Muscle of leg (tissue), 3 donors: ENCODE measurements at regions not wholly inside any gene's neighbourhood (a gene's known extent, or its start where the extent isn't known, plus 50 kb on each side); places are given as distances from the start of the nearest gene placed in this dataset.

Experiments used
- DNase-seq: peaks from one replicate; pipeline ENCODE4 v3.0.0; 2013
- H3K27ac ChIP-seq: one replicate; pipeline ENCODE4 v1.5.1; 2013; ENCODE audit warnings: mild to moderate bottlenecking, low read length, control low read depth
- H3K27me3 ChIP-seq: one replicate; pipeline ENCODE4 v1.6.1; 2013; ENCODE audit warnings: low read length; ENCODE audit not compliant: control insufficient read depth, insufficient read depth
- H3K36me3 ChIP-seq: one replicate; pipeline ENCODE4 v1.6.1; 2013; ENCODE audit warnings: low read length; ENCODE audit not compliant: control insufficient read depth, insufficient read depth
- H3K4me1 ChIP-seq: one replicate; pipeline ENCODE4 v1.6.1; 2013; ENCODE audit warnings: low read length; ENCODE audit not compliant: control insufficient read depth, insufficient read depth
- H3K4me3 ChIP-seq: one replicate; pipeline ENCODE4 v1.5.1; 2013; ENCODE audit warnings: low read length, control low read depth
- H3K9me3 ChIP-seq: replicated peaks from 2 replicates; pipeline ENCODE4 v1.6.1; 2013; ENCODE audit warnings: low read depth, low read length; ENCODE audit not compliant: control insufficient read depth
- WGBS: methylation state at CpG from one replicate; pipeline ENCODE4 v1.1.5; 2013; ENCODE audit warnings: missing lambda C conversion rate; ENCODE audit not compliant: insufficient coverage; 5-methylcytosine and 5-hydroxymethylcytosine counted together

DNA sequence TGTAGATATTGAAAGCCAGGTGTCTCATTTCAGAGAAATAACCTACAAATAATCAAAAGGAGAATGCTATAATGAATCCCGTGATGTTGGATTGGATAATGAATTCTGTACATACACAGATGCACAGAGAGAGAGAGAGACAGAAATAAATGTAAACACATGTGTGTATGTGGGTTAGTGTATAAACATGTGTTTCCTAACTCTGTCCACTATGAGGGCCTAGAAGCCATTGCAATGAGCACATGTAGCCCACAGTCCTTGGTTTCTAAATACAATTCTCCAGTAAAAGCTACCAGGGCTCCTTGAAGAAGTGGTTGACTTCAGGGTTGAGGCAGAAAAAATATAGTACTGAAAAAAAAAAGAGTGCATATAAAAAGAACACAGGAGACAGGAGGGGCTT lies 109.5 kb downstream of the INHBB start:
- Histone ChIP-seq H3K4me1 (no peaks in the 10 kb centered on the region), H3K36me3 (no peaks in the 10 kb centered on the region), H3K27ac (no peak overlapping the region), H3K27me3 (no peaks in the 10 kb centered on the region), H3K9me3 (peaks cover 18% of the 10 kb centered on the region), H3K4me3 (no peak overlapping the region)
- WGBS, result no CpG with 5 or more reads among the region's 1 CpG
- DNase-seq, result no peak

DNA sequence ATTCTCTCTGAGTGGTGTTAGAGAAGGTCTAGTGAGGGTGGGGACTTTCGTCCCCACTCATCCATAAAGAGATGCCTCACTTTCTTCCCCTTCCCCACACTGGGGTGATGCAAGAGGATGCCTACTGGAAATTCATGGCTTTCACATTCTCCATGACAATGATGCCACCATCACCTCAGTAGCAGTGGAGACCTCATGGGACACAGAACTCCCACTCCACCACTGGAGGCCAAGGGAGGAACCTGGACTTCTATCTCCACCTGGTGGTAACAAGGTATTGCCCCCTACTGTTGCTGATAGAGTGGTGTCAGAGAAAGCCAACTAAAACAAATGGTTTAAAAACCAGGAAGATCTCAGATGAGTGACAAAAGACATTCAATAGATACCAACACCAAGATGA lies 110.9 kb downstream of the INHBB start:
- no peak overlapping the region for H3K4me3 ChIP-seq
- peaks cover 18% of the 10 kb centered on the region for H3K9me3 ChIP-seq
- DNase-seq, result no peak
- H3K36me3 ChIP-seq, result no peaks in the 10 kb centered on the region
- WGBS, result no CpG with 5 or more reads among the region's 1 CpG
- H3K27ac ChIP-seq, result no peak overlapping the region
- no peaks in the 10 kb centered on the region for H3K27me3 ChIP-seq
- no peaks in the 10 kb centered on the region for H3K4me1 ChIP-seq

DNA sequence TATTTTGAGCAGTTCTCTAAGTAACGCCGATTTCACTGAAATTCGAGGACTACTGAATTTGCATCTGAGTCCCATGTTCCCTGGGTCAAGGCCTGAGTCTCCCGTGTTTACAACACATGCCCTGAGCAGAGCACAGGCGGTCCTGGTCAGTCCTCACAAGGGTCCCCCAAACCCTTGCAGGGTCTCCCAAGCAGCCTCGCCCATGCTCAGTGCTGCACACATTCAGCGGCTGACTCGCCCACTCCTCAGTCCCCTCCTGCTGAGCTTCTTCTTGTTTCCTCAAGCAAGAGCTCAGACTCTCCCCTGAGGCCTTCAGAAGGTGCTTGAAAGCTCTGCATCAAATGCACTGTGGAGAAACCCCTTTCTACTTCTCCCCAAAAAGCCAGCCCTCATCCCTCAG lies 114.6 kb downstream of the INHBB start:
- Histone ChIP-seq H3K4me1 (peaks cover 6% of the 10 kb centered on the region), H3K4me3 (no peak overlapping the region), H3K27ac (no peak overlapping the region), H3K36me3 (no peaks in the 10 kb centered on the region), H3K27me3 (peaks cover 2% of the 10 kb centered on the region), H3K9me3 (peaks cover 18% of the 10 kb centered on the region)
- WGBS, result 85% methylated on average over 7 of the region's 8 CpGs
- DNase-seq, result no peak

DNA sequence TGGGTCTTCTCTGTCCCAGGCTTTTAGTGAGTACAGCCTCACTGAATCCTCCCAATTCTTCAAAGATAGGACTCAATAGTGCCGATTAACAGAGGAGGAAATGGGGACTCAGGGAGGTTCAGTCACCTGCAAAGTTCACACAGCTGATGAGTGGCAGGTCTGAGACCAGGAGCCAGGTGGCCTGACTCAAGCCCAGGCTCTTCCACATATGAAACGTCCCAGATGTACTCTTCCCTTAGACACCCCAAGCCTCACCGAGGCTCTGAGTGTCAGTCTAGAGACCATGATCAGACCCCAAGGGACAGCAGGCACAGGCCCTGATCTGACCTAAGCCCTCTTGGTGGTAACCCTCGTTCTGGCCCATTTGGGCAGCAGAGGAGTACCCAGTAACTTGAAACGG lies 115.2 kb downstream of the INHBB start:
- H3K27me3 ChIP-seq, result peaks cover 2% of the 10 kb centered on the region
- no peak overlapping the region for H3K27ac ChIP-seq
- peaks cover 12% of the 10 kb centered on the region for H3K4me1 ChIP-seq
- H3K4me3 ChIP-seq, result no peak overlapping the region
- H3K36me3 ChIP-seq, result no peaks in the 10 kb centered on the region
- H3K9me3 ChIP-seq, result peaks cover 18% of the 10 kb centered on the region
- 65% methylated on average over 2 of the region's 5 CpGs for WGBS
- DNase-seq, result no peak

DNA sequence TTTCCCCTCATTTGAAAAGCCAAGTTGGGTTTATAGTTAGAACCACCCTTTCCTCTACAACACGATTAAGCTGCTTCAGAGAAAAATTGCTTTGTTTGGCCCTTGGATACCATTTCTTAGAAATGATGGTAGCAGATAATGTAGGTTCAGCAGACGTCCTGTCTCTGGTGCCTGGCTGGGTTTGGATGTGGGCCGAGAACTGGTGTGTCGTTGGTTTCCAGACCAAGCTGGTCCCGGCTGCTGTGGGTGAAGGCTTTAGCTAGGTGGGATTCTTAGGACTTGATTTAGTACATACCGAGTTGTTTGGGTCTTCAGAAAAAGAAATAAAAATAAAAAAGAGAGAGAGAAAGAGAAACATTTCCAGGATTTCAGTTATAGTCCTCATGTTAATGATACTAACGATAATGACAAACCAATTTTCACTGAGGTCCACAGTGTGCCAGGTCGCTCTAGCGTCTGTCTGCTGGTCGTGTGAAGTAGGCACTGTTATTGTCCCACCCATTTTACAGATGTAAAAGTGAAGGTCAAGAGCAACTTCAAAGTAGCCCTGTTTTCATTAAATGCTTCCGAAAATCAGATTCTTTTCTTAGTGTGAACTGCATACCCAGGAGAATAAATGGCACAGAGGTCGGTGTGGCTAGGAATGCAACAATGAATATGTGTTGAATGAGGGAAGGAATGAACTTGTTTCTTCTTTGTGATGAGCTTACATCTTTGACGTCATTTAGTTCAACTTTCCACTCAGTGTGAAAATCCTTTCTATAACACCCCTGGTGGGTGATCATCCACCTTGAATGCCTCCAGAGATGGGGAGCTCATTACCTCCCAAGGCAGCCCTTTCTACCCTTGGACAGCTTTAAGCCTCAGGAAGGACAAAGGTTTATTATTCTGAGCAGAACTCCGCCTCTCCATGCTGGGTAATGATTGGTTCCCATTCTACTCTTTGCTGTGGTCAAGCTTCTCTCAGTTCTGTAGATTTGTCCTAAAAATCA lies 115.9 kb downstream of the INHBB start:
- 67% methylated on average over 6 of the region's 14 CpGs for WGBS
- H3K36me3 ChIP-seq, result no peaks in the 10 kb centered on the region

DNA sequence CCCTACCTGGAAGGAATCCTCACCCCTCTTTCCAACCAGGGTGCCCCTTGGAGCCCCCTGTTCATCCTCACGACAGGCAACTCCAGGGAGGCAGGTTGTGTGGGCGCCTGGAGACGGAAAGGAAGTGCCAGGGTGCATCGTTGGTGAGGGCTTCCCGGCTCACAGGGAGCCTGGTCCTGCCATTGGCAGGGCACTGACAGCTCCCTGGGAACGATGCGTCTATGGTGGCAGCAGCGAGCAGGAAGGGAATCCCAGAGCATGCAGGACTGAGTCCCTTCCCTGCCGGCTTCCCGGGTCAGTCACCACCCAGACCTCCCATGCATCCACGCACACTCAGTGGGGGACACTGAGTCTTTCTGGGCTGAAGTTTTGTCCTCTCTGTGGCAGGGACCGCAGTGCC lies 117.6 kb downstream of the INHBB start:
- 45% methylated on average over 8 of the region's 12 CpGs for WGBS
- Histone ChIP-seq H3K36me3 (no peaks in the 10 kb centered on the region), H3K4me3 (no peak overlapping the region), H3K4me1 (peaks cover 16% of the 10 kb centered on the region), H3K9me3 (peaks cover 4% of the 10 kb centered on the region), H3K27ac (no peak overlapping the region), H3K27me3 (peaks cover 2% of the 10 kb centered on the region)
- DNase-seq, result no peak

More for the DNA sequence above, 115.9 kb downstream of the INHBB start:
- Histone ChIP-seq H3K27ac (no peak overlapping the region), H3K27me3 (peaks cover 2% of the 10 kb centered on the region), H3K9me3 (peaks cover 18% of the 10 kb centered on the region), H3K4me3 (no peak overlapping the region), H3K4me1 (peaks cover 16% of the 10 kb centered on the region)
- no peak for DNase-seq

DNA sequence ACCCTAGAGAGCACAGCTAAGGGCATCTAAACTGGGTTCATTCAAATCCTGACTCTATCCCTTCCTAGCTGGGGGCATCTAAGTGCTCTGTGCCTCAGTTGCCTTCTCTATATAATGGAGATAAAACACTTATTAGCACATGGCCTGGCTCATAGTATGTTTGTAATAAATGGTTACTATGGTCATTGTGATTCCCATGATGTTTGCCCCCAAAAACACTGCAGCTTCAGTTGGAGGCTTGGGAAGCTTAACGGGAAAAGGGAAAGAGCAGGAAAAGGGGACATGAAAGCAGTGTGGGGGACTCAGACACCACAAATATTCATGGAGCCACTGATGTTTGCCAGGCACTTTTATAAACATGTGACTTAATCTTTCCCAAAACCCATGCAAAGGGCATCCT lies 118.1 kb downstream of the INHBB start:
- WGBS, result 0% methylated on average over 1 of the region's 1 CpG
- DNase-seq, result peak; percentile 35
- Histone ChIP-seq H3K4me3 (no peak overlapping the region), H3K27me3 (peaks cover 2% of the 10 kb centered on the region), H3K36me3 (no peaks in the 10 kb centered on the region), H3K4me1 (peaks cover 16% of the 10 kb centered on the region), H3K27ac (no peak overlapping the region), H3K9me3 (peaks cover 4% of the 10 kb centered on the region)

DNA sequence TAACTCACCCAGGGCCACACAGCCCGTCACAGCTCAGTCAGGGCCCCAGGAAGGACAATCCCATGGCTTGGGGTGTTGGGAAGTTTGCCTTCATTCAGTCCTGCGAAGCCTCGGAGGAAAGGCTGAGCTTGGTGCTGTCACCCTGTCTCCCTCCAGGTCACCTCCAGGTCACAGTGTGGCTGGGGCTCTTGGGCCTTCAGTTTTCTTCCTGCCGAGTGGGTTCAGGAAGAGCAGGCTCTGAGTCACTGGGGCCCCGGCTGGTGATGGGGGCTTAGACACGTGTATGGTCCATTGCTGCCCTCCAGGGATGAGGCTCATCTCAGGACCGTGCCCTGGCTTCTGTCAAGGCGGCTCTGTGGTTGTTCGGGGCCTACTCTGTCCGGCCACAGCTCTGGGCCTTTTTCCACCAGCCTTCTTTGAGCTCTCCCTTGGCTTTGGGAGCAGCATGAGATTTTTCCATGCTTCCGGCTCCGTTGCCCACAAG lies 118.6 kb downstream of the INHBB start:
- Histone ChIP-seq H3K4me1 (peaks cover 16% of the 10 kb centered on the region), H3K36me3 (no peaks in the 10 kb centered on the region), H3K9me3 (peaks cover 2% of the 10 kb centered on the region), H3K27ac (no peak overlapping the region), H3K4me3 (no peak overlapping the region), H3K27me3 (peaks cover 2% of the 10 kb centered on the region)
- 57% methylated on average over 9 of the region's 12 CpGs for WGBS
- DNase-seq, result no peak

DNA sequence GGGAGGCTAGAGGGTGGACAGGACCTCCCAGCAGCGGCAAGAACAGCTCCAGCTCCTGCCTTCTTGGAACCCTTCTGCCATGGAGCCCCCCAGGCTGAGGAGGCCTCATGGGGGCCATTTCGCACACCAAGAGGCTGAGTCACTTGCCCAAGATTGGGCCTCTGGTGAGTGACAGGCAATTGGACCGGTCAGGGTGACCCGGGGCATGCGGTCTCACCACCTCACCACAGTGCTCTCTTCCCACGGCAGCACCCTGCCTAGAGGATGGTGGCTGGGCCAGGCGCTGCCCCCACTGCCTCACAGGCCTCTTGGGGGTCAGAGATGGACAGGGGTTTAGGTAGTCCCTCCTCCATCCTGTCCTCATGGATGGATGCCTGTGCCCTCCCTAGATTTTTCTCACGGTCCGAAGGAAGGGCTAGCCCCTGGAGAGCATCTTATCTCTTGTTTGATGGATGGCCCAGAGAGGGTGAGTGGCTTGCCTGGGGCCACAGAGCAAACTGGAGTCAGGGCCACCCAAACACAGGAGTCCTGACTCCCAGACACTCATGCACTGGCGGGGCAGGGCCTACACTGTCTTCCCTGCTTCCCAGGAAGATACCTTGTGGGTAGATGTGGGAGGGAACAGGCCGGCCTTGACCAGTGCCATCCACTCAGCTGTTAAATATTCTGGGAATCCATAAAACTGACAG lies 119.2 kb downstream of the INHBB start:
- 88% methylated on average over 2 of the region's 11 CpGs for WGBS

DNA sequence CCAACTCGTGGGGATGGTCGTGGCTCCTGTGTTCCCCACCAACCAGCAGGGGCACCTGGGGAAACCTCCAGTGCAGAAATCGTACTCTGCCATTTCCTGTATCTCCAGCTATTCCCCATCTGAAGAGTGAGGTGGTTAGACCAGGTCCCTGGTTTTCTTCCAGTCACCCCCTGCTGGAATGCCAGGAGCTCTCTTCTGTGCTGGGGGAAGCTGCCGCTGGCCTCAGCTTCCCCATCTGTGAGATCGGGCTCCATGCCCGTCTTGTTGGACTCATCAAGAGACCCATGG lies 119.7 kb downstream of the INHBB start:
- H3K36me3 ChIP-seq, result no peaks in the 10 kb centered on the region
- DNase-seq, result no peak

More for the DNA sequence above, 119.2 kb downstream of the INHBB start:
- Histone ChIP-seq H3K4me3 (no peak overlapping the region), H3K36me3 (no peaks in the 10 kb centered on the region), H3K4me1 (peaks cover 19% of the 10 kb centered on the region), H3K9me3 (no peaks in the 10 kb centered on the region), H3K27ac (no peak overlapping the region), H3K27me3 (peaks cover 2% of the 10 kb centered on the region)
- no peak for DNase-seq

More for the DNA sequence above, 119.7 kb downstream of the INHBB start:
- Histone ChIP-seq H3K4me3 (no peak overlapping the region), H3K4me1 (peaks cover 24% of the 10 kb centered on the region), H3K27me3 (peaks cover 2% of the 10 kb centered on the region), H3K9me3 (no peaks in the 10 kb centered on the region), H3K27ac (no peak overlapping the region)
- WGBS, result 43% methylated on average over 3 of the region's 6 CpGs
